Esophagus mucosa (tissue), 1 donor: ENCODE measurements at regions not wholly inside any gene's neighbourhood (a gene's known extent, or its start where the extent isn't known, plus 50 kb on each side); places are given as distances from the start of the nearest gene placed in this dataset.

ENCODE experiments used
- ATAC-seq: fragments of 200-7000 bp; cut with Tn5 transposase; one replicate; pipeline ENCODE4 v1.9.1; 2020
- donor health status: DM: yes; HTN: yes; CAD: no.

DNA sequence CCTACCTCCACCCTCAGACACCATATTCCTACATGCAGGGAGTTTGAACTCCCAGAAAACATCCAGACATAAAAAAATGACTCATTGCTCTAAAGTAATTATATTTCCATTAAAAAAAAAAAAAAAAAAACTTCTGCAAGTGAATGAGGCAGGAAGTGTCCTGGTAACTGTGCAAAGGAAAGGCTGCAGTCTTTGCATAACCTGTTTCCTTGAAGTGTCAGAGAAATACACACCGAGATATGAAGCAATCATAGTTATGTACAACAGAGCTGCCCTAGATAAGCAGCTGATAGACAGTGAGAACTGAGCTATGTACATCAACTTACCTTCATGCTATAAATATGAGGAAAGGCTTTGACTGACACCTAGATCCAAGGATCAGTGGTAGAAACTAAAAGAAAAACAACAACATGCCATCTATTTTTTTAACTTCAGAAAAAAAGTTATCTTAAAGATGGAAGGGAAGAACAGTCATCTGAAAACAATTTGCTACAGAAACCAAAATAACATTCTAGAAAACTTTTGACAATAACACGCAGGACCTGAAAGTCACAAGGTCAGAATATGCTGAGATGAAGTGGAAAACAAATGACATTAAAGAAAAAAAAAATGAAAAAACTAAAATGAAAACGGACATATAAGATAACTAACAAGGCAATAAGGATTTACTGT, 263.2 kb downstream of the SEC23A start:
- ATAC-seq: no peak

DNA sequence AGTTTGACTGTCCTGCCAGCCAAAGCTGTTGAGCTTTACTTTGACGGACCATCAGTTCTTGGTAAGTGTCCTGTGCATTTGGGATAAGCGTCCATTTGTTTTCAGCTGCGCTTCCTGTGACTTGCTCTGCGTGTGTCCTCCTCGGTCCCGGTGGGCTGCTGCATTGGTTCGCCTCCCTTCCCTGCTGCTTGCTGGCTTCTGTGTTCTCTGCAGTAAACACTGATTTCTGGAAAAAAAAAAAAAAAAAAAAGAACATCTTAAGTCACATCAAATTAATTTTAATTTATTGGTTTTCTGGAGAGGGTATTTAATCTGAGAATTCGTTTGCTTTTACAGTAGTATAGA, 264.1 kb downstream of the SEC23A start:
- no peak for ATAC-seq

DNA sequence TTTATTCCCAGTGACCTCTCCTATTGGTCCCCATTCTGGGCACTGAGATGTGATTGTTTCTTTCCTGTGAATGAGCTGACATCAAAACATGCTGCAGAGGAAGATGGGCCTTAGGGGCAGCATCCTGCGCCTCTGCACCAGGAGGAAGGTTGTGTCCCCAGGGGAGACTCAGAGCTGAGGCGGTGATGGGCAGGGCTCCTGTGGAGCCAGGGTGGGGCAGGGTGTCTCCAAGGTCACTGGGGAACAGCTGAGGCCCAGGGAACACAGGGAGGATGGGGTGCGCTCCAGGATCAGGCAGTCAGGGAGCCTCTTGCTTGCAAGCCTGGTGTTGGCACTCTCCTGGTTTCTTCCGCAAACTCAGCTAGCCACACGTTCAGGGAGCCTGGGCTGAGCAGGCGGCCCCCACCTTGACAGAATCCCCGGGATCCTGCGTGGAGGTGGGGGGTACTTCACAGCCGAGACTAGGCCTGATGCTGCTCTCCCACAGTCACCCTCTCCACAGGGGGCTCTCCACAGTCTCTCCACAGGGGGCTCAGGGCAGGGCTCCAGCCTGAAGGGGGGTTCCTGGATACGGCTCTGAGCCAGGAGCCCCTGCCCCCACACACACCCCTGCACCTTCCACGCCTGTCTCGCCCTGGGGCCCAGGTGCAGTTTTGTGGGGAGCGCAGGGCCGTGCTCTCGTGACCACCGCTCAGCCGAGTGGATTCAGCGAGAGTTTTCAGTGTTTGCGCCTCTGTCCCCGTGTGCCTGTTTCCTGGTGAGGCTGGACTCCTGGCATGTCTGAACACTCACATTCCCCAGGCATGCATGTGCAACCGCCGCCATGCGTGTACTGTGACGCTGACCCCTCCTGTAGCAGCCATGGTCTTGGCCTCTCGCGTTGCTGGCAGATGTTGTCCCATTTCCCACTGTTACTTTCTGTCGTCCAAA, 264.7 kb downstream of the SEC23A start:
- ATAC-seq: no peak

DNA sequence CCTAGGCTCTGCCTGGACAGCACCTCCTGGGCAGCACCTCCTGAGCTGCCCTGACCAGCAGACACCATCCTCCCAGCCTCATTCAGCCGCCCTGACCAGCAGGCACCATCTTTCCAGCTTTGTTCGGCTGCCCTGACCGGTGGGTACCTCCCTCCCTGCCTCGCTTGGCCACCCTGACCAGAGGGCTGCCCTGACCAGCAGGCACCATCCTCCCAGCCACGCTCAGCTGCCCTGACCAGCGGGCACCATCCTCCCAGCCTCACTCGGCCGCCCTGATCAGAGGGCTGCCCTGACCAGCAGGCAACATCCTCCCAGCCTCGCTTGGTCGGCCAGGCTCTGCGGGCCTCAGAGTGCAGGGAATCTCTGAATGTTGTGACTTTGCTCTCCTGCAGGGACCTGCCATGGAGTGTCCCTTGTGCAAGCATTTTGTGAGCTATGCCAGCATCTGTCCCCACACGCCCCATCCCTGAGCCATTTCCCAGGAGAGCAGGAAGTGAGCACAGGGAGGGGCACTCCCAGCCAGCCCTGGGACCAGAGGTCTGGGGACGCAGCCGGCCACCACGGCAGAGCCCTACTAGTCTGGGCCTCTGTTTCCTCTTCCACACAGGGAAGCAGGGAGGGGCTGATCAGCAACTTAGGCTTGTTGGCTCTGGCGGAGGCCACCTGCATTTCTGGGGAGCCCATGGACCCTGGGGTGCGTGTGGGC, 265.5 kb downstream of the SEC23A start:
- peak; percentile 18 for ATAC-seq

DNA sequence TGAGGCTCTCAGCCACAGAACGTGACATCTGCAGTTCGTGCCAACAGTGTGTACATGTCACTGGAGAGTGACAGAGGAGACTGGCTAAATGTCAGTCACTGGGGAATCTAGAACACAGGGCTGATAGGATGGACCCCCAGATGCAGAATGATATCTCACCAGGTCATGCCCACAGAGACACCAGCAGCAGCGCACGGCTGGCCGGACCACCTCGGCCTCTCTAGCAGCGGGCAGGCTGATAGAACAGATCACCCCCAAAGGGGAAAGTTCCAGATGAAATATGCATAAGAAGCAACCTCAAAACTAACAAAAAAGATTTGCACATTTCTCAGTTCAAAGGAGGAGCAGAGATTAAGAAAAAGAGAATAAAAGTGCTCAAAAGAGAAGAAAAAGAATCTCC, 266.5 kb downstream of the SEC23A start:
- ATAC-seq: no peak

DNA sequence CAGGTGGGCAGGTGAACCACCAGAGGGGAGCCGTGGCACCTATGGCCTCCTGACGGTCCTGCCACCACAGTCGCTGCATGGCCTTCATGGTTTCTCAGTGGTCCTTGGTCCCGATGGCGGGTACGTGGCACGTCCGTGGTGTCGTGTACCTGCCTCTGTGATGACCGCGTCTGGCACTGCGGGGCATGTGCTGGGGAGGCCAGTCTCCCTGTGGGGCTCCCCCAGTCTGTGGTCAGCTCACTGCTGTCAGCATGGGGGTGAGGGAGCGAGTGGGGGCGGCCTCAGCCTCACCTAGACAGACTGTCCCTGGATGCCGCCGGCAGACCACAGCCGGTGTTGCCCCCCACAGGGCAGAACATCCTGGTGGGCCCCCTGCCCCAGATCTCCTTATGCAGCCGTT, 267.2 kb downstream of the SEC23A start:
- no peak for ATAC-seq

DNA sequence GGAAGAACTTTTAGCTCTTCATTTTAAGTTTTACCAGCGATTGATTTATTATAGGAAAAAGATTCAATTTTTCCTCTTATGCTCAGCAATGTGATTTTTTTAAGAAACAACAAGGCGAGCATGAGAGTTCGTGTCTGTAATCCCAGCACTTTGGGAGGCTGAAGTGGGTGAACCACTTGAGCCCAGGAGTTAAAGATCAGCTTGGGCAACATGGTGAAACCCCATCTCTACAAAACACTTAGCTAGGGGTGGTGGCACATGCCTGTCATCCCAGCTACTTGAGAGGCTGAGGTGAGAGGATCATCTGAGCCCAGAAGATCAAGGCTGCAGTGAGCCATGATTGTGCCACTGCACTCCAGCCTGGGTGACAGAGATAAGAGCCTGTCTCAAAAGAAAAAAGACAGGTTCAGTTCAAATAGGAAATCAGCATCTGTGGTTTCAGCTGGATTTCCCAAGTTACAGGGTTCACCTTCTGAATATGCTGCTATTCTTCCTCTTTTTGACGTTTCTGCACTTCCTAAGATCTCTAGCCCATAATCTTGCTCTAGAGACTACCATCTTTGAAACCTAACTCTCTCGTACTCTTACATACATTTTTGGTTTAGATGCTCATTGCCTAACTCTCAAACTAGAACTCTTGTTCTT, 274.7 kb downstream of the SEC23A start:
- no peak for ATAC-seq

DNA sequence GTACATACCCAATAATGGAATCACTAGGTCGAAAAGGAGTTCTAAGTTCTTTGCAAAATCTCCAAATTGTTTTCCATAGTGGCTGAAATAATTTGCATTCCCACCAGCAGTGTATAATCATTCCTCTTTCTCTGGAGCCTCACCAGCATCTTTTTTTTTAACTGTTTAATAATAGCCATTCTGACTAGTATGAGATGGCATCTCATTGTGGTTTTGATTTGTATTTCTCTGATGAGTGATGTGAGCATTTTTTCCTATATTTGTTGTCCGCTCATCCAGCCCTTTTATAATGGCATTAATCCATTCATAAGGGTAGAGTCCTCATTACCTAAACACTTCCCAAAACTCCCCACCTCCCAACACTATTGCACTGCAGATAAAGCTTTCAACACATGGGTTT, 278.3 kb downstream of the SEC23A start:
- ATAC-seq: no peak

DNA sequence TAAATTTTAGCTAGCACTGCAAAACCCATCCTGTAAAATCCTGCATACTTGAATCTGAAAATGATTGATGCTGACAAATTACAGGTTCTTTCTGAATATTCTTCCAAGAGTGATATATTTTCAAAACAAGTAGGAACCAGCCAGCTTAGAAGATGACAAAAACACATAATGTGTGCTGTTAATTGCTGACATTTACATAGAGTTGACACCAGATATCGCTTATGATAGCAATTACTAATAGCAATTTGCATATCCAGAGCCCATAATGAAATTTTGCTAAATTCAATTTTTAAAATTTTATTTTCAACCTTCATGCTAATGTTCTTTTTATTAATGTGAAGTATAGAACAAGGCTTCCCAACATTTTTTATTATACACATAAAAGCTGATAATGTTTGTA, 284.5 kb downstream of the SEC23A start:
- ATAC-seq: no peak

DNA sequence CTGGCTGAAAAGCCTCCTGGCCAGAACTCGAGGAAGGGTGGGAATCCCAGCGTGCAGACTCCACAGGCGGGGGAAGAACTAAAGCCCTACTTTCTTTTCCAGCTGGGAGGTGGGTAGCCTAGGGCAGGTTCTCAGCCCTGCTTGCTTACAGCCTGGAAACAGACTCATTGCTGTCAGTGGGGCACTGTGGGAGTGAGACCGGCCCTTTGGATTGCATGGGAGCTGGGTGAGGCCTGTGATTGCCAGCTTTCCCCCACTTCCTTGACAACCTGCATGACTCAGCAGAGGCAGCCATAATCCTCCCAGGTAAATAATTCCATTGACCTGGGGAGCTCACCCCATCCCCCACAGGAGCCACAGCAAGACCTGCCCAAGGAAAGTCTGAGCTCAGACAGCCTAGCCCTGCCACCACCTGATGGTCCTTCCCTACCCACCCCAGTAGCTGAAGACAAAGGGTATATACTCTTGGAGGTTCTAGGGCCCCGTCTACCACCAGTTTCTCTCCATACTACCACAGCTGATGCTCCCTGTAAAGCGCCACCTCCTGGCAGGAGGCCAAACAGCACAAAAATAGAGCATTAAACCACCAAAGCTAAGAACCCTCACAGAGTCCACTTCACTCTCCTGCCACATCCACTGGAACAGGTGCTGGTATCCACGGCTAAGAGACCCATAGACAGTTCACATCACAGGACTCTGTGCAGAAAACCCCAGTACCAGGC, 294.1 kb downstream of the SEC23A start:
- peak; percentile 70 for ATAC-seq

DNA sequence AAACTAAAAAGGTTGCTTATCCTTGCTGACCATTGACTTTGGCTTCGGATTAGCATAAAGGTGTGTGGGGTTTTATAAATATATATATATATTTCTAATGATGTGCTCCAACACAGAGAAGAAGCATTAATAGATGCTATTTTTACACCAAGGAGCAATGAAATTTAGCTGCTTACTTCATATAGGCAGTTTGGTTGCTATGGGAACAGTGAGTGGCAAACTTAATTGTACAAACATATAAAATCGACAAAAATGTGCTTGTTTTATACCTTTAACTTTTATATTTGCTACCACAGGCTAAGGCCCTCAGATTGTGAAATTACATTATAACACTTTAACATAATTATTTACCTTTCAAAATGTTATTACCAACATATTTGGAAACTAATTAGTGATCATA, 303.4 kb downstream of the SEC23A start:
- ATAC-seq: no peak

DNA sequence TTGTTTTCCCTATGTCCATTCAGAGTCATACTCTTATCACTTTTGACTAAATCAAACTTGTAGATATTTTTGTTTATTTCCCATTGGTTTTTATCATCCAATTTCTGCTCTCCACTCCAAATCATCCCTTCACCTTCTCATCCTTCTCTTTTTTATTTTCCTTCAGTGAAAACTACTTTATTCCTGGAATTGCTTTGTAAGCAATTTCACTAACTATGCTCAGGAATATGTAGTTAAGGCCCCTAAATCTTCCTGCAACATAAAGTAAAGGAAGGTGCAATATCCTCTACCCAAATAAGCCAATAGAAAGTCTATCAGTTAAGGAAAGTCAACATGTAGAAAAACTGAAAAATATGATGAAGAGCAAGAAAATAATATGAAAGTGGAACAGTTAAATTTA, 308.4 kb downstream of the SEC23A start:
- no peak for ATAC-seq

DNA sequence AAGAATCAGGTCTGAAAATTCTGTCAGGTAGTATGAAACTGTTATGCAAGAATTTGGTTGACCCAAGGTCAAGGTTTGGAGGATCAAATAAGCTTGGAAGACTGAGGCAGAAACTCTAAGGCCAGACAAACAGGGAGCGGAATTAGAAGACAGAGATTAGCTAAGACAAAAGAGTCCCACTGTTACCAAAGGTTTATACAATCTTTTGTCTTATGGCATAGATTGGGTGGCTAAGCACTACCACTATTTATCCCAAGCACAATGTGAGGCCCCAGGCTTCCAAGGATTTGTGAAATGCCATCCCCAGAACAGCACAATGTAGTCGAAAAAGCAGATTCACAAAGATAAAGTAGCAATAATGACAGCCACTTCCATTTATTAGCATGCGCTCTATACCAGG, 311.2 kb downstream of the SEC23A start:
- no peak for ATAC-seq

DNA sequence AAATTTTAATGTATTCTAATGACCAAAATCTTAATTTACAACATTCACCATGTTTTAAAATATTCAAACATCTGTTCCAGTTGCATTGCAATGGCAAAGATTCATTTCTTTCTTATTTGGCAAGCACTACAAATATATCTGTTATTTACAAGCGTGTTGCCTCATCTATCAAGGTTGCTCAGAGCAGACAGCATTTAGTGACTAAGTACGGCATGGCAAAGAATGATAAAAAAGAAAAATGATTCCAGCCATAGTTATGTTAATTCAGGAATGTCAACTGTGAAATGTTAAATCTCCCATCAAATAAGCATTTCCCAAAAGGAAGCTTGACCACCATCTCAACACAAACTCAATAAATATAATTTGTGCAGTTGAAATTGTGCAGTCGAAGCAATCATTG, 312.1 kb downstream of the SEC23A start:
- no peak for ATAC-seq

DNA sequence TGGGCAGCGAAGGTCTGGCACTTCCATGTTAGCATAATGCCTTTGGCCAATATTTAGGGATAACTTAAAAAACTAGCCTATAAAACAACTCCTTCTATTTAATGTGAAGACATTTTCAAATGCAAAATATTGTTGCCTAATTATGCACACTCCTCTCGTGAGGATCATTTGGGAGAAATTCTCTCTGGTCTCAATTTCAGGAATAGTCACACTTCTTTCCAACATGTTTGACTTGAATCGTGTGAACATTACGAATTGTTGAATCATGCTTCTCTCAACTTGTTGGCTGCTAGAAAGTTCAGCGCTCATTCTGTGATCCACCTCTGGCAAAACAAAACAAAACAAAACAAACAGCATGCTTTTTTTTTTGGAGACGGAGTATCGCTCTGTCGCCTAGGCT, 313.2 kb downstream of the SEC23A start:
- ATAC-seq: no peak

DNA sequence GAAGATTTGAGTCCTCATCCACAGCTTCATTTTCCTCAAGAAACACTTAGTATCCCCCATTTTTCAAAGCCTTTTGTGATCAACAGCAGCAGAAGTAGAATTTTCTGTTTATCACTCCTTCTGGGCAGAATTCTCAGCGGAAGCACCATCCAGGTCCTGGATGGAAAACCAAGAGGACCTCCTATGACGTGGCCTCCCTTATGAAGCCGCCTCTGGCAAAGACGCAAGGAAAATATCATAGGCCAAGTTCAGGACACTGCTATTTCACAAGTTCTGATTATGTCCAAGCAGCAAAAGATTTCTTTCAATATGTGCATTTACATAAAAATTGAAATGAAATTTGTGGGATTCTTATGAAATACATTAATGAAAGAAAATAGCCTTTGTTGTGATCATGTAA, 315.0 kb downstream of the SEC23A start:
- no peak for ATAC-seq

DNA sequence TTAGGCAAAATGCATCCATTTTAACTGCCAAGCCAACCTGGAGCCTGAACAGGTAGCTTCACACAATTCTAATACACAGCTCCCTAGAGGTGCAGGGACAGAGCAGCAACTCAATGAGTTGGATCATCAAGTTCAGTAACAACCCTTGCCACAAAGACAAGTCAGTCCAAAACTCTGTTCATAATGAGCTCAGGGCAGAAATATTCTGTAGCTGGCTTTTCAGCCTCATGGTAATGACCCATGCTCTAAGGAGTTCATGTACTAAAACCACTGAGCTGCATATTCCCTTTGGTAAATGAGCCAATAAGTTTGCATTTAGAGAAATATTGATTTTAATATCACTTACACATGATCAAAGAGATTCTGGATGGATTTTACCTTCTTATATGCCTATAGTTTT, 316.1 kb downstream of the SEC23A start:
- ATAC-seq: no peak

DNA sequence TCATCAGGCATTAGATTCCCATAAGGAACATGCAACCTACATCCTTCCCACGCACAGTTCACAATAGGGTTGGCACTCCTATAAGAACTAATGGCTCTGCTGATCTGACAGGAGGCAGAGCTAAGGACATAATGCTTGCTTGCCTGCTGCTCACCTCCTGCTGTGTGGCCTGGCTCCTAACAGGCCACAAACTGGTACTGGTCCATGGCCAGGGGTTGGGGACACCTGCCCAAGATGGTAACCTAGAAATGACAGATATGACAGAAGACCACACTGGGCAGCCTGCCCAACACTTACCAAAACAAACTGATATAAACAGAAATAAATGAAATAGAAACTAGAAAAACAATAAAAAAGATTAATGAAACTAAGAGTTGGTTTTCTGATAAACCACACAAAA, 325.6 kb downstream of the SEC23A start:
- ATAC-seq: no peak

DNA sequence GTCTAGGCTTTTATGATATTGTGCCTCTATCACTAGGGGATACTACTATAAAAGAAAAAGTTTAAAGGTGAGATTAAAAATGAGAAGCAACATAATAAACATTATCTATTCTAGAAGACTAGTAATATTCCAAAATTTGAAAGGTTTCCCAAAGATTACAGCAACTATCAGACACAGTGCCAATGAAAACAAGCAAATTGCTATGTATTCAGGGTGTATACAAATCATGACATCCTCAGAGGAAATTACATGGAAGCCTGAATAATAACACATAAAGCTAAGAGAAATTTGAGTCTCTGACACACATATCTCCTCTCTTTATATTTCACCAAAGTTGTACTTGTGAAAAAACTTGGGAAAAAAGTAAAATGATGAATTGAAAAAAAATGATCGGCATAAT, 327.0 kb downstream of the SEC23A start:
- no peak for ATAC-seq

DNA sequence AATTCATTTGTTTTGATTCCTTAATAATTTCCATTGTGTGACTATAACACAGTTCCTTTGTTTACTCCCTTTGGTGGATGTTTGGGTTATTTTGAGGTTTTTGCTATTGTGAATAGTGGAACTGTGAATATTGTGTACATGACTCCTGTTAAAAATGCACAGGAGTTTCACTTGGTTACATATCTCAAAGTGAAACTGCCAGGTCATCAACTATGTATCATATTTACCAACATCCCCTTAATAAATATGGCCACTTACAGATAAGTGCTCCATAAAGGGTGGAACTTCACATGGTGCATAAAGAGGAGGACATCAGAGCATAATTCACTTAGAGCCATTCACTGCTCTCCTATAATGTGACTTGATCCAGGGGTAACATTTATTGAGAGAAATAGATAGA, 328.9 kb downstream of the SEC23A start:
- ATAC-seq: no peak

DNA sequence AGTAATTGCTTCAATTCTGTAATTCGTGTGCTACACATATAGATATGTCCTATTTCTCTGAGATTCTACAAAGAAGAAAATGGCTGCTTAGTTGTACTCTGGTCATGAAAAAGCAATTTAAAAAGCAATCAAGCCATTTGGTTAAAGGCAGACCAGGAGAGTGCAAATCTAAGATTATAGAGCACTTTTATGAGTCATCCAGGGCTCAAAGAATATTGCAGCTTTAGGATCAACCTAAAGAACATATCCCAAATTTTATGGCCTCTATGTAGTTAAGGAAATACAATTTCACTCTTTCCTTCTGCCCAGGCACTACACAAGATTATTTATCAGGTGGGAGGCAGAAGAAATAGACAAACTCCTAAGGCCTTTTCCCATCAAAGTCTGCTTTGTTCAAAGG, 332.8 kb downstream of the SEC23A start:
- ATAC-seq: no peak

DNA sequence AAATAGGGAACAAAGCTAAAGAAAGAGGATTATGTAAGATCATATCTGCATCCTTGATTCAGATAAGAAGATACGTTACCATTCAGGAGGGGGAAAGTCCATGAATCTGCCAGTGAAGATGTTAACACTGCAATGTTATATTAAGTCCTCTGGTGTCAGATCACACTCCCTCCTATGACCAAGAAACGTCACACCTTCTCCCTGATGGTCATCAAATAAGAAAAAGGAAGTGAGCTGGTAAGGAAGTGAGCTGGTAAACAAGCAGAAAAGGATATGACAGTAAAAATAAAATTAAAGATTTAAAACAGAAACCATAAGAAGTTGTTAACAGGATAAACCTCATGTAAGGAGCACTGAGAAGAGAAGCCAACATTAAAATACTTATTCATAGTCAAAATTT, 340.2 kb downstream of the SEC23A start:
- no peak for ATAC-seq

DNA sequence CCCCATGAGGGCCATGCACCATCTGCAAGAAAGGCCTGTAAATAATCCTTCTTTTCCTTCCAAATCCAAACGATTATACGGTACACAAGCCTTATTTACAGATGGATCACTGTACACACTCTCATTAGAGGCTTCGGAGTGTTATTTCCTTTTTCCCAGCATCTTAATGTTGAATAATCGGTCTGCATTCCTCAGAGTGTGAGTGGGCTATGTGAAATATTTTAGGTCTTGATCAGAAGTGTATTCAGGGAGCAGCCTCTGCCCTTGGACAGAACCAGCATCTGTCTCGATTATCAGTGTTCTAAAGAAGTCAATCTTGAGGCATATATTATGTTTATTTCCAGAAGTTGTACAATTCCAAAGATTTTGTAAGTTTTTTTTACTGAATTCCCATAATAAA, 340.6 kb downstream of the SEC23A start:
- ATAC-seq: no peak
